ENCODE measurements at regions not wholly inside any gene's neighbourhood (a gene's known extent, or its start where the extent isn't known, plus 50 kb on each side); places are given as distances from the start of the nearest gene placed in this dataset.

DNA sequence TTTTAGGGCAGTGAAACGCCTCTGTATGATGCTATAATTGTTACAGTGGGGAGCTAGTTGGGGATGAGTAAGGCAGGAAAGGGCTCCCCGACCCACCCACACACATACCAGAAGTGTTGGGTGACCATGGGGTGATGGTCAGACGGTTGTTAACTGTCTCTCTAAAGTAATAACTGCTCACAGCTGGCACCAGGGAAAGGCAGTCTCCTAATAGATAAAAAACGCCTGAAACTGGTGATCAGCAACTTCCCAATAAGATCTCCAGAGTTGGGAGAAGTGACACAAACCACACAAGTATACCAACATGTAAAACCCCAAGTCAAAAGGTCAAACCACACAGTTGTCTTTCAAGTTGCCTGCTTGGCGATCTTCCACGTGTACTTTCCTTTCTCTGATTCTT, 346.5 kb upstream of the CNTN4 start:
- DNase-seq, result no peak
- TF ChIP-seq, protein P1, sequence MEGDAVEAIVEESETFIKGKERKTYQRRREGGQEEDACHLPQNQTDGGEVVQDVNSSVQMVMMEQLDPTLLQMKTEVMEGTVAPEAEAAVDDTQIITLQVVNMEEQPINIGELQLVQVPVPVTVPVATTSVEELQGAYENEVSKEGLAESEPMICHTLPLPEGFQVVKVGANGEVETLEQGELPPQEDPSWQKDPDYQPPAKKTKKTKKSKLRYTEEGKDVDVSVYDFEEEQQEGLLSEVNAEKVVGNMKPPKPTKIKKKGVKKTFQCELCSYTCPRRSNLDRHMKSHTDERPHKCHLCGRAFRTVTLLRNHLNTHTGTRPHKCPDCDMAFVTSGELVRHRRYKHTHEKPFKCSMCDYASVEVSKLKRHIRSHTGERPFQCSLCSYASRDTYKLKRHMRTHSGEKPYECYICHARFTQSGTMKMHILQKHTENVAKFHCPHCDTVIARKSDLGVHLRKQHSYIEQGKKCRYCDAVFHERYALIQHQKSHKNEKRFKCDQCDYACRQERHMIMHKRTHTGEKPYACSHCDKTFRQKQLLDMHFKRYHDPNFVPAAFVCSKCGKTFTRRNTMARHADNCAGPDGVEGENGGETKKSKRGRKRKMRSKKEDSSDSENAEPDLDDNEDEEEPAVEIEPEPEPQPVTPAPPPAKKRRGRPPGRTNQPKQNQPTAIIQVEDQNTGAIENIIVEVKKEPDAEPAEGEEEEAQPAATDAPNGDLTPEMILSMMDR (IDR thresholded peaks at IDR 0.05; ENCODE audit: borderline replicate concordance, extremely low read depth, insufficient read depth), result no peak
- Histone ChIP-seq H3K4me3 (ENCODE audit: low read length in 3 of 3) (no peak overlapping the region), H3K9me3 (ENCODE audit: control insufficient read depth in 2 of 3, insufficient read depth in 1 of 3, low read length in 3 of 3) (no peaks in the 10 kb centered on the region), H3K27ac (ENCODE audit: low read depth in 2 of 2, low read length in 2 of 2) (no peak overlapping the region), H3K4me1 (ENCODE audit: control insufficient read depth in 2 of 3, insufficient read depth in 2 of 3, low read depth in 1 of 3, low read length in 3 of 3) (no peaks in the 10 kb centered on the region), H3K36me3 (ENCODE audit: control insufficient read depth in 2 of 3, insufficient read depth in 3 of 3, low read length in 3 of 3) (no peaks in the 10 kb centered on the region), H3K27me3 (ENCODE audit: control insufficient read depth, insufficient read depth, low read length) (no peaks in the 10 kb centered on the region), H3K9ac (ENCODE audit: low read length in 3 of 3) (no peak overlapping the region)
- intact Hi-C loops (cut with DNase I), result no loop called here
- no peak for FAIRE-seq

DNA sequence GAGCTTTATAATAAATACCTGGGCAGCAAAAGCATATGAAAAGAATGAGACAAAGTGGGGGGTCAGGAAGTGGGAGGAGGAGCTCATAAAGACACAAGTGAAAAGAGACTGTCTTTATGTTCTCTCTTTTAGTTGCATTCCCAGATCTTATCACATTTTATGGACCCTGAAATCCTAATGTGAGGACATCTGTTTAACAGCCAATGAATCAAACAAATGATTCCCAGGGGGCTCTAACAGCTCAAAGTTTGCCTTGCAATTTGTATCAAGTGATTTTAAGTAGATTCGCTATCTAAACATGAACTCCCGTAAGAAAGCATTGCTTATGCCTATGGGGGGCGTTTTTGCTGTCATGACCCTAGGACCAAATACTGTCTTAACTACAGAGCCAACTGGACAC, 332.3 kb upstream of the CNTN4 start:
- TF ChIP-seq, protein P1 (IDR thresholded peaks at IDR 0.05; ENCODE audit: borderline replicate concordance, extremely low read depth, insufficient read depth), result no peak
- FAIRE-seq, result no peak
- no peak overlapping the region for H3K4me3 ChIP-seq (ENCODE audit: low read length in 3 of 3)
- intact Hi-C loops (cut with DNase I), result no loop called here
- H3K27ac ChIP-seq (ENCODE audit: low read depth in 2 of 2, low read length in 2 of 2), result no peak overlapping the region
- H3K9me3 ChIP-seq (ENCODE audit: control insufficient read depth in 2 of 3, insufficient read depth in 1 of 3, low read length in 3 of 3), result no peaks in the 10 kb centered on the region
- H3K27me3 ChIP-seq (ENCODE audit: control insufficient read depth, insufficient read depth, low read length), result no peaks in the 10 kb centered on the region
- H3K4me1 ChIP-seq (ENCODE audit: control insufficient read depth in 2 of 3, insufficient read depth in 2 of 3, low read depth in 1 of 3, low read length in 3 of 3), result no peaks in the 10 kb centered on the region
- no peak overlapping the region for H3K9ac ChIP-seq (ENCODE audit: low read length in 3 of 3)
- DNase-seq, result peak in 2 of 5 donors; percentile 49 to 52
- H3K36me3 ChIP-seq (ENCODE audit: control insufficient read depth in 2 of 3, insufficient read depth in 3 of 3, low read length in 3 of 3), result no peaks in the 10 kb centered on the region

DNA sequence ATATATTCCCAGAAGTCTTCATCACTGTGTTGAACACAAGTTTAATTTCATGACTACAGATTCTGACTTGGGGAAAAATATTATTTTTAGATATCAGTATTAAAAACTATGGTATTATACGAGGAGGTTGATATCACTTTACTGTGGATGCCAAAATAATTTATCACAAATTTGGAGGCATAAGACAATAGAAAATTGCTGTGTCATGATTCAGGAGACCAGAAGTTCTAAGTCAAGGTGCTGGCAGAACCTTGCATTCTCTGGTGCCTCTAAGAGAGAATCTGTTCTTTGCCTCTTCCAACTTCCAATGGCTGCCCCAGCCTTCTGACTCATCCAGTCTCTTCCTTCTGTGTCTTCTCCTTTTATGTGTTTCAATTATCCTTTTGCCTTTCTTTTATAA, 325.0 kb upstream of the CNTN4 start:
- FAIRE-seq, result no peak

DNA sequence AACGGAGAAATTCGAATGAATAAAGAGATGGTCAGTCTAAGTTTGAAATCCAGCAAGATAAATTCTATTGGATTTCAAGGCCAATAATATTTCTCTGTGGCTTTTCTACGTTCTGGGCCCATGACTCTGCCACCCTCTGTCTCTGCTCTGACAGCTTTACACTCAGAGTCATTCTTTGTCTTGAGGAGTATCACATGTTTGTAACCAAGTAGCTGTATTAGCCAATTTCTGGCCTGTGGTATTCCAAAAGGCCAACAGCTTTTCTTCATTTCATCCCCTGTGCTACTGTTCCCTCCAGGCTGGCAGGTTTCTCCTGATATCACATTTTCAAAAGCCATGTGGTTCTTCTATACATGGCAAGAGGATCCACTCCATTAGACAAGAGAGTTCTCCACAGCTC, 324.1 kb upstream of the CNTN4 start:
- intact Hi-C loops (cut with DNase I), result no loop called here
- no peaks in the 10 kb centered on the region for H3K36me3 ChIP-seq (ENCODE audit: control insufficient read depth in 2 of 3, insufficient read depth in 3 of 3, low read length in 3 of 3)
- no peak overlapping the region for H3K27ac ChIP-seq (ENCODE audit: low read depth in 2 of 2, low read length in 2 of 2)
- no peak overlapping the region for H3K4me3 ChIP-seq (ENCODE audit: low read length in 3 of 3)
- FAIRE-seq (no peak), DNase-seq (no peak)
- no peak overlapping the region for H3K9ac ChIP-seq (ENCODE audit: low read length in 3 of 3)
- no peaks in the 10 kb centered on the region for H3K4me1 ChIP-seq (ENCODE audit: control insufficient read depth in 2 of 3, insufficient read depth in 2 of 3, low read depth in 1 of 3, low read length in 3 of 3)
- H3K27me3 ChIP-seq (ENCODE audit: control insufficient read depth, insufficient read depth, low read length), result no peaks in the 10 kb centered on the region
- no peaks in the 10 kb centered on the region for H3K9me3 ChIP-seq (ENCODE audit: control insufficient read depth in 2 of 3, insufficient read depth in 1 of 3, low read length in 3 of 3)
- TF ChIP-seq, protein P1 (IDR thresholded peaks at IDR 0.05; ENCODE audit: borderline replicate concordance, extremely low read depth, insufficient read depth), result no peak

More for the DNA sequence above, 325.0 kb upstream of the CNTN4 start:
- Histone ChIP-seq H3K9me3 (ENCODE audit: control insufficient read depth in 2 of 3, insufficient read depth in 1 of 3, low read length in 3 of 3) (no peaks in the 10 kb centered on the region), H3K4me3 (ENCODE audit: low read length in 3 of 3) (no peak overlapping the region), H3K4me1 (ENCODE audit: control insufficient read depth in 2 of 3, insufficient read depth in 2 of 3, low read depth in 1 of 3, low read length in 3 of 3) (no peaks in the 10 kb centered on the region), H3K27ac (ENCODE audit: low read depth in 2 of 2, low read length in 2 of 2) (no peak overlapping the region), H3K9ac (ENCODE audit: low read length in 3 of 3) (no peak overlapping the region), H3K36me3 (ENCODE audit: control insufficient read depth in 2 of 3, insufficient read depth in 3 of 3, low read length in 3 of 3) (no peaks in the 10 kb centered on the region), H3K27me3 (ENCODE audit: control insufficient read depth, insufficient read depth, low read length) (no peaks in the 10 kb centered on the region)
- DNase-seq, result no peak
- intact Hi-C loops (cut with DNase I), result no loop called here
- TF ChIP-seq, protein P1 (IDR thresholded peaks at IDR 0.05; ENCODE audit: borderline replicate concordance, extremely low read depth, insufficient read depth), result no peak

Measured in kidney (tissue), 13 donors.